Neural crest cell (in vitro differentiated cells): ENCODE measurements at regions not wholly inside any gene's neighbourhood (a gene's known extent, or its start where the extent isn't known, plus 50 kb on each side); places are given as distances from the start of the nearest gene placed in this dataset.

ENCODE experiments used
- DNase-seq: peaks from one replicate; pipeline ENCODE4 v3.0.0; 2021; ENCODE audit warnings: low read depth, mixed read lengths, low spot score
- H3K27ac Mint-ChIP-seq: one replicate; pipeline ENCODE4 v1.8.0; 2021; ENCODE audit warnings: mild to moderate bottlenecking, mixed read lengths; ENCODE audit not compliant: unreplicated experiment
- H3K27me3 Mint-ChIP-seq: 2 replicates; pipeline ENCODE4 v1.8.0; 2021; ENCODE audit warnings: low read depth, mild to moderate bottlenecking, mixed read lengths
- H3K36me3 Mint-ChIP-seq: 2 replicates; pipeline ENCODE4 v1.8.0; 2021; ENCODE audit warnings: low read depth, mild to moderate bottlenecking, mixed read lengths
- H3K4me1 Mint-ChIP-seq: 2 replicates; pipeline ENCODE4 v1.8.0; 2021; ENCODE audit warnings: mixed read lengths
- H3K4me3 Mint-ChIP-seq: one replicate; pipeline ENCODE4 v1.8.0; 2021; ENCODE audit warnings: mild to moderate bottlenecking, mixed read lengths
- H3K9me3 Mint-ChIP-seq: 2 replicates; pipeline ENCODE4 v1.8.0; 2021; ENCODE audit warnings: mixed read lengths
- TF ChIP-seq, protein P1 (sequence below): fragments of 200-600 bp; sonication (generic); conservative IDR thresholded peaks from 2 replicates; pipeline ENCODE4 v1.5.0; 2021; ENCODE audit warnings: antibody characterized with exemption, mild to moderate bottlenecking

DNA sequence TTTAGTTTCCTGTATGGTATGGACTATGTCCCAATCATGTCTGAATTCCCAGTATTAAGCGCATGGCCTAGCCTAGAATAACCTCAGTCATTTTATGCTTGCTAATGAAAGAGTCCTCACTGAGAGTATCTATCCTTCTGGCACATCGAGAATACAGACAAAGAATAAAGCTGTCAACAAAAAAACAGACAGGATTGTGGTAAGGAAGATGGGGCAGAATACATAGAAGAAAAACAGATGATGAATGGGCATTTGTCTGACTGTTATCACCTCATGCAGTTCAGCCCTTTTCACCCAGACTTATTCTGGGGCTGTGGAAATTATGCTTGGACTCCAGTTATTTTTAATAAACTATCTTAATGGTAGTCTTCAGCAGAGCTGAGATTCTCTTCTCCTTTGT is 363.8 kb upstream of the TNC start:
- peaks cover 4% of the 10 kb centered on the region for H3K9me3 Mint-ChIP-seq
- no peak overlapping the region for H3K27ac Mint-ChIP-seq
- H3K4me3 Mint-ChIP-seq = no peak overlapping the region
- no peaks in the 10 kb centered on the region for H3K36me3 Mint-ChIP-seq
- no peaks in the 10 kb centered on the region for H3K4me1 Mint-ChIP-seq
- TF ChIP-seq, protein P1, sequence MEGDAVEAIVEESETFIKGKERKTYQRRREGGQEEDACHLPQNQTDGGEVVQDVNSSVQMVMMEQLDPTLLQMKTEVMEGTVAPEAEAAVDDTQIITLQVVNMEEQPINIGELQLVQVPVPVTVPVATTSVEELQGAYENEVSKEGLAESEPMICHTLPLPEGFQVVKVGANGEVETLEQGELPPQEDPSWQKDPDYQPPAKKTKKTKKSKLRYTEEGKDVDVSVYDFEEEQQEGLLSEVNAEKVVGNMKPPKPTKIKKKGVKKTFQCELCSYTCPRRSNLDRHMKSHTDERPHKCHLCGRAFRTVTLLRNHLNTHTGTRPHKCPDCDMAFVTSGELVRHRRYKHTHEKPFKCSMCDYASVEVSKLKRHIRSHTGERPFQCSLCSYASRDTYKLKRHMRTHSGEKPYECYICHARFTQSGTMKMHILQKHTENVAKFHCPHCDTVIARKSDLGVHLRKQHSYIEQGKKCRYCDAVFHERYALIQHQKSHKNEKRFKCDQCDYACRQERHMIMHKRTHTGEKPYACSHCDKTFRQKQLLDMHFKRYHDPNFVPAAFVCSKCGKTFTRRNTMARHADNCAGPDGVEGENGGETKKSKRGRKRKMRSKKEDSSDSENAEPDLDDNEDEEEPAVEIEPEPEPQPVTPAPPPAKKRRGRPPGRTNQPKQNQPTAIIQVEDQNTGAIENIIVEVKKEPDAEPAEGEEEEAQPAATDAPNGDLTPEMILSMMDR = no peak
- peaks cover 6% of the 10 kb centered on the region for H3K27me3 Mint-ChIP-seq
- DNase-seq = no peak

DNA sequence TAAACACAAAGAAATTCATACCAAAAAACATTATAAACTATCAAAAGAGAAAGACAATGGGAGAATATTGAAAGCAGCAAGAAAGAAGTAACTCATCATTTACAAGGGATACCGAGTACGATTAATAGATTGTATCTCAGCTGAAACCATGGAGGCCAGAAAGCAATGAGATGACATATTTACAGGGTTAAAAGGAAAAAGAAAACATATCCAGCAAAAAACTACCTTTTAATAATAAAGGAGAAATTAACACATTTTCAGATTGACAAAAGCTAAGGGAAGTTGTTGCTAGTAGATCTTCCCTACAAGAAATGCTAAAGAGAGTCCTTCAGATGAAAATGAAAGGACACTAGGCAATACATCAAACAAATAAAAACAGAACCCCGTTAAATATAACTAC is 364.8 kb upstream of the TNC start:
- TF ChIP-seq, protein P1 = no peak
- H3K27ac Mint-ChIP-seq = no peak overlapping the region
- H3K36me3 Mint-ChIP-seq = no peaks in the 10 kb centered on the region
- H3K9me3 Mint-ChIP-seq = peaks cover 4% of the 10 kb centered on the region
- H3K4me3 Mint-ChIP-seq = no peak overlapping the region
- H3K4me1 Mint-ChIP-seq = no peaks in the 10 kb centered on the region
- DNase-seq = no peak
- H3K27me3 Mint-ChIP-seq = peaks cover 4% of the 10 kb centered on the region

DNA sequence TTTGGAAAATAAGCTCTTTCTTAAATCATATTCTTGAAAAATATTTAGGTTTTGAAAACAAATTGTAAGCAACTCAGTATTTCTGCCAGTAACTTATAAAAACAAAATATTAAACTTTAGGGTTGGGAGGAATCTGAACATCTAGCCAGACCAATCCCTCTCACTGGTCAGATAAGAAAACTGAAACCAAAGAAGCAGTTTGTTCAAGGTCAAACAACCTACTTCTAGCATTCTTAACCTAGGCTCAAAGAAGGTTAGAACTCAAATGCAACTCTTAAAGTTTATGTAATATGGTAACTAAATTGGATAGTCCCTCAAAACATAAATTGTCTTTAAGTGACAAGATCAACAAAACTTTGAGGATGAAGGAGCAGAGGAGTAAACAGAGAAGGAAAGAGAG is 374.9 kb upstream of the TNC start:
- Mint-ChIP-seq H3K27ac (no peak overlapping the region), H3K36me3 (no peaks in the 10 kb centered on the region), H3K4me3 (no peak overlapping the region), H3K9me3 (no peaks in the 10 kb centered on the region), H3K4me1 (peaks cover 6% of the 10 kb centered on the region), H3K27me3 (peaks cover 2% of the 10 kb centered on the region)
- no peak for DNase-seq
- TF ChIP-seq, protein P1 = no peak

DNA sequence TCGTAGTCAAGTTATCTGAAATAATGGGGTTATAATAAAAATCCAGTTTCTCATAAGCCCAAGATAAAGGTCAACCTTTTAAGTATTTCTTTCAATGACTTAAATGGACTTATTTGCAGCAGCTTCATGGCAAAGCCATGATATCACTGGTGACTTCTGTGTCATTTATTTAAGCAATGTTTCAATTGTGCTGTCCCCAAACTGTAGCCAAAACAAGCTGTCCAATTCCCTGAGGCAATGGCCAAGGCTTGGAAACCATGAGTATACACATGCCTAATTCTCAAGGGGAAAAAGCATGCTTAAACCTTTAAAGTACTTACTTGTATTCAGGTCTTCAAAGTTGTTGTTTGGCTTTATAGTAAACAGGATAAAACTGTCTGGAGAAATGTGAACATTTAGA is 376.4 kb upstream of the TNC start:
- H3K27me3 Mint-ChIP-seq = peaks cover 2% of the 10 kb centered on the region
- no peak overlapping the region for H3K4me3 Mint-ChIP-seq
- peaks cover 6% of the 10 kb centered on the region for H3K4me1 Mint-ChIP-seq
- TF ChIP-seq, protein P1 = no peak
- no peaks in the 10 kb centered on the region for H3K9me3 Mint-ChIP-seq
- no peak for DNase-seq
- no peak overlapping the region for H3K27ac Mint-ChIP-seq
- H3K36me3 Mint-ChIP-seq = no peaks in the 10 kb centered on the region

DNA sequence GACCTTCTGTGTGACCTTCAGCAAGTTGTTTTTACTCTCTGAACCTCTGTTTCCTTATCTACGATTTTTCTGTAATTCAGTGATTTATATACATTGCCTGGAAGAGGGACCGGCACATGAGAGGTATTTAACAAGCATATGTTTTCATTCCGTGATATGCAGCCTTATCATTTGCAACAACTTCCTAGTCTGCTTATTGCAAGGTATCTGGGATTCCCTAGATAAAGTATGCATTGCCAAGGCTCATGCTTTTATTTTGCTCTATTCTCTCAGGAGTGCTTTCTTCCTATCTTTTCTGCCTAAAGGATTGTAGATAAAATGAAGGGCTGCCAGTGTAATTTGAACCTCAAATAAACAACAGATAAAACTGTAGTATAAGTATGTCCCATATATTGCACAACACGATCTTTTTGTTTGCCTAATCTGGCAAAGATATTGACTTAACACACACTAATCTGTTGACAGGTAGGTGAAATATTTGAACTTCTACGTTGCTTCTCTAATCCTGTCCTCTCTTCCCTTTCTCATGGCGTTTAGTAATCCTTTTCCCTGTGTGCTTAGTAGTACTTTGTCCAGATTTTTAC is 377.2 kb upstream of the TNC start:
- Mint-ChIP-seq H3K36me3 (no peaks in the 10 kb centered on the region), H3K4me3 (no peak overlapping the region), H3K4me1 (peaks cover 6% of the 10 kb centered on the region), H3K27ac (no peak overlapping the region), H3K27me3 (peaks cover 2% of the 10 kb centered on the region), H3K9me3 (no peaks in the 10 kb centered on the region)
- TF ChIP-seq, protein P1 = no peak
- DNase-seq = no peak
